Mononuclear cell (primary cell): ENCODE measurements at regions not wholly inside any gene's neighbourhood (a gene's known extent, or its start where the extent isn't known, plus 50 kb on each side); places are given as distances from the start of the nearest gene placed in this dataset.

ENCODE experiments used
- H3K27me3 ChIP-seq: 2 replicates; pipeline ENCODE4 v1.6.0; 2011; ENCODE audit warnings: low read length, control low read depth; ENCODE audit not compliant: insufficient read depth
- H3K4me1 ChIP-seq: 2 replicates; pipeline ENCODE4 v1.5.1; 2011; ENCODE audit warnings: mild to moderate bottlenecking, low read length, control low read depth; ENCODE audit not compliant: insufficient read depth
- H3K4me3 ChIP-seq: 2 replicates; pipeline ENCODE4 v1.5.1; 2011; ENCODE audit warnings: mild to moderate bottlenecking, low read length, moderate library complexity
- H3K9me3 ChIP-seq: 2 replicates; pipeline ENCODE4 v1.5.1; 2011; ENCODE audit warnings: low read depth, mild to moderate bottlenecking, control low read depth, low read length

DNA sequence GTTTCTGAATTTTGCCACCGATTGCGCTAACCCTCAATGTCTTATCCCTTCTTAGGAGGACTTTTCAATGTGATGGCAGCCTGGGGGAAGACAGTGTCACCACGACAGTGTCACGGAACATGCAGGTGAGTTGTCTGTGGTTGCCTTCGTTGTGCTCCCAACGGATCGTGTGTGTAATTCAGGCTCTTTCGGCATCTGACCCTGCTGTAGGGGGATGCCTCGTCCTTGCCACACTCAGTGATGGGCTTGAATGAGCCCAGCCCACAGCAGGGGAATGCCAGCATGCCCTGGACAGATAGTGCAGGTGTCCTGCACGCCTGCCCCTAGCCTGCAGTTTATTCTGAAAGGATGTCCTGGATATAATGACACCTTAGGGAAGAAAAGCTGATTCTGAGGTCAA is 123.8 kb upstream of the RTL1 start:
- H3K4me1 ChIP-seq, result no peaks in the 10 kb centered on the region
- no peaks in the 10 kb centered on the region for H3K9me3 ChIP-seq
- H3K27me3 ChIP-seq, result no peaks in the 10 kb centered on the region
- no peak overlapping the region for H3K4me3 ChIP-seq

DNA sequence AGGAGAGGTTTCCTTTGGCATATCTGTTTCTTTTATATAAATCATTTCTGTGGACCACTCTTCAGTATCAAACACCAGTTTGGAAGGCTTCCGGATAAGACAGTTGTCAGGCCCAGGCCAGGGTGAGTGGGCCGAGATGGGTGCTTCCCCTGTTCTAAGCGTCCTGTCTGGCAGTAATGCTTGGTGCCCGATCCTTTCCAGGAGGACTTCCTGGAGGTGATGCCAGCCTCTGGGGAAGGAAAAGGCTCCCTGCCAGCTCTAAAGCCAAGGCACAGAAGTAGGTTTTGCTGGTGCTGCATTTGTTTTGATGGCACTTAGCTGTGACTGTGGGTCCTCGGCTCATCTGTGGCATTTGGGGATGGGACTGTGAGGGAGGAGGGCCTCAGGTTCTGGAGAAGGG is 124.4 kb upstream of the RTL1 start:
- Histone ChIP-seq H3K4me3 (no peak overlapping the region), H3K4me1 (no peaks in the 10 kb centered on the region), H3K27me3 (no peaks in the 10 kb centered on the region), H3K9me3 (no peaks in the 10 kb centered on the region)

DNA sequence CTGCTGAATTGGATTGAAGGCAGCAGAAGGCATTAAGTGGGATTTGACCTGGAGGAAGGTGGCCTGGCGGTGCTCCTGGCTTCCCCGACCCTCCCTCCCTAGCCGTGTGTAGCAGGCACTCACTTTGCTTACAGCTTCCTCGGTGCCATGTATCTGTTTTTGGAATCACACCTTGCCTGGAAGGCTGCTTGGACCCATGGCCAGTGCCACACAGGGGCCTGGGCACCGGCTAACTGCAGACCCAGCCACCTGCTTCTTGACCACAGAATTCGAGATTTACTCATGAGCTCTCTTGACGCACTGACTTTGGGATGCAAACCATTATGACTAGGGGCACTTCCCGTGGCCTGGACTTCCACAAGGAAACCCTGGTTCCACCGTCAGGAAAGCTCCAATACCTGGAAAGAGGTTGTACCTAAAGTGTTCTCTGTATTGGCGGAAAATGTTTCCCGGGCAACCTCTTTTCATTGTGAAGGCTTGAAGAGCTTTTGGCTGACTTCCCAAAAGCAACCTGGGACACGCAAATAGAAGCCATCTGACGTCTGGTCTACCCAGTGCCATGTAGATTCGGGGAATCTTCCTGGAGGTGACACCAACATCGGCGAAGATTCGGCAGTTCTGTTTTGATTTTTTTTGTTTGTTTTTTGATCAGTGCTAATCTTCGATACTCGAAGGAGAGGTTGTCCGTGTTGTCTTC is 125.6 kb upstream of the RTL1 start:
- no peaks in the 10 kb centered on the region for H3K9me3 ChIP-seq
- H3K27me3 ChIP-seq, result no peaks in the 10 kb centered on the region
- H3K4me1 ChIP-seq, result no peaks in the 10 kb centered on the region
- H3K4me3 ChIP-seq, result no peak overlapping the region

DNA sequence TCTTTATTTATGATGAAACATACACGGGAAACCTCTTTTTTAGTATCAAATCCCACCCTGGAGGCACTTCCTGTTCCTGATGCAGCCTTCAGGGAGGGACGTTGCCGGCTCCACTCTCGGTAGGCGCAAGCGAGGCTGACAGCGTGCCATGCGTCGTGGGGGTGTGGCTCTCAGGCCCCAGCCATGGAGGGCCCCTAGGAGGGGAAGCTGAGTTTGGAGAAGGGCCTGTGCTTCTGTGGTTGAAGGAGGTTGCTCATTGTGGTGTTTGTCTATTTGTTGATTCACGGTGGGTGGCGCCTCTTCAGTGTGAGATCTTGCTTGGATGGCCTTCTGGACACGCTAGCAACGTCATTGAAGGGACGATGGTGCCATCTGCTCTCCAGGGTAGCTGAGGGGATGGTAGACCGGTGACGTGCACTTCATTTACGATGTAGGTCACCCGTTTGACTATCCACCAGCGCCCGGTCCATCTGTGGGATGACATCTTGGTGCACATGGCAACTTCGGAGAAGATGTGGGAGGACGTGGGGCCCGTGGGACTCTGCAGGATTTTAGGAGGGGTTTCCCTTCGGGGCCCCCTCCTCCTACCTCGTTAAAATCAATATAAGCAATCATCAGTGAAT is 126.3 kb upstream of the RTL1 start:
- no peaks in the 10 kb centered on the region for H3K27me3 ChIP-seq
- no peaks in the 10 kb centered on the region for H3K4me1 ChIP-seq
- no peaks in the 10 kb centered on the region for H3K9me3 ChIP-seq
- H3K4me3 ChIP-seq, result no peak overlapping the region

DNA sequence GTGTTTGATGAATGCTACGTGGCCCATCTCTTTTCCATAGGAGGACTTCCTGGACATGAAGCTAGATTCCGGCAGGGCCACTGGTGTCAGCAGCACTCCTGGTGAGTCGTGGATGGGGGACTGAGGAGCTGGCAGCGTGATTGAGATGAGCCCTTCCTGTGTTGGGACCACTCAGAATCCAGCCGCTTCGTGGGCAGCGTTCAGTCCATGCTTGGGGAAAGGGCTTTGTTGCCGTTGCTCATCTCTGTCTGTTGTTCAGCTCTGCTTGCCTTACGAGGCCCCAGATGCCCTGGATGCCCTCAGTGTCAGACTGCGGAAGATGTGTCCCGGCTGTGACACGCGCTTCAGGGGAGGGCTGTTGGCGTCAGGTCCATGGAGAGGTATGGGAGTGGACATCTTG is 127.1 kb upstream of the RTL1 start:
- no peaks in the 10 kb centered on the region for H3K27me3 ChIP-seq
- no peak overlapping the region for H3K4me3 ChIP-seq
- H3K9me3 ChIP-seq, result no peaks in the 10 kb centered on the region
- no peaks in the 10 kb centered on the region for H3K4me1 ChIP-seq

DNA sequence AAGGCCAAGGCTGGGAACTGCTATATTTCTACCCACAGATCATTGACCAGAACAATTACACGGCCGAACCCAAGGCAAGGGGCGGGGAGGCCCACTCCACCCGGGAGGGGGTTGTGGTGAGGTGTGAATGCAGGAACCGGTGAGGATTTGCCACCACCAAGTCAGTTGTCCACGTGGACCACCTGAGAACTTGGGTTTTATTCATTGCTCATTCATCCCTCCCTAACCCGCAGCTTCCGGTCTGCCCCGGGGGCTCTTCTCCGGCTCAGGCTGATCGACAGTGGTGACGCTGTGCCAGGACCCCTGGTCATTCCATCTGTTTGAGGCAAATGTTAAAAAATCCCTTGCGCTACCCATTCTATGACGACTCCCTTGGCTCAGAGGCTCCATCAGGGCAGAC is 127.7 kb upstream of the RTL1 start:
- Histone ChIP-seq H3K27me3 (no peaks in the 10 kb centered on the region), H3K4me3 (no peak overlapping the region), H3K4me1 (no peaks in the 10 kb centered on the region)

DNA sequence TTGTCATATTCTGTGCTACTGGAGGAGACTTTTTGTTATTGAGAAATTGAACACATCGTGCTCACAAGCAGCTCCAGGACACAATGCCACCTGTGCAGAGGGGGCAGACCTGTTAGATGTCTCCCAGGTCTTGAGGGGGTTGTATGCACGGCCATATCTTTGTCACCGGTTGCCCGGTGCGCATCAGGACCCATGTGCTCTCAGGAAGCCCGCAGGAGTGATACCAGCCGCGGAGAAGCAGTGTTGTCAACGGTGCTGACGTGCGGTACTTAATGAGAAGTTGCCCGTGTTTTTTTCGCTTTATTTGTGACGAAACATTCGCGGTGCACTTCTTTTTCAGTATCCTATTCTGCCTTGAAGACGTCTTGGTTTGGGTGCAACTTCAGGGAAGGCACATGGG is 128.2 kb upstream of the RTL1 start:
- H3K4me3 ChIP-seq, result no peak overlapping the region
- H3K27me3 ChIP-seq, result no peaks in the 10 kb centered on the region
- H3K9me3 ChIP-seq, result no peaks in the 10 kb centered on the region
- no peaks in the 10 kb centered on the region for H3K4me1 ChIP-seq

More for the DNA sequence above, 127.7 kb upstream of the RTL1 start:
- H3K9me3 ChIP-seq, result no peaks in the 10 kb centered on the region

DNA sequence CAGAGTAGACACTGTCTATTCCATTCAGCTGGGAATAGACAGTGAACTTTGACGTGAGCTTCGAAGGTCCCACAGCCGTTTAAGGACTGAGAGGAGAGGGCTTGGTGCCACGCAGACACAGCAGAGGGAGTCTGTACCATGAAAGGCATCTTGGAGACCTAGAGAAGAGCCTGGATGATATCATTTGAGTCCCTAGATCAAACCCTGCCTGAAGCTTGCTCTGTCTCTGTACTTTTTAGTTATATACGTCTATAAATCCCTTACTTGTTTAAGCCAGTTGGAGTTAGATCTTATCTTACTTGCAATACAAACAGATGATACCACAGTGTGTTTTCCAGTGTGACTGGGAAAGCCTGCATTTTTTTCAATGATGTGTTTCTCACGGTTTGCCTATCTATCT is 128.9 kb upstream of the RTL1 start:
- H3K4me3 ChIP-seq, result no peak overlapping the region
- H3K4me1 ChIP-seq, result no peaks in the 10 kb centered on the region
- H3K9me3 ChIP-seq, result no peaks in the 10 kb centered on the region
- no peaks in the 10 kb centered on the region for H3K27me3 ChIP-seq

DNA sequence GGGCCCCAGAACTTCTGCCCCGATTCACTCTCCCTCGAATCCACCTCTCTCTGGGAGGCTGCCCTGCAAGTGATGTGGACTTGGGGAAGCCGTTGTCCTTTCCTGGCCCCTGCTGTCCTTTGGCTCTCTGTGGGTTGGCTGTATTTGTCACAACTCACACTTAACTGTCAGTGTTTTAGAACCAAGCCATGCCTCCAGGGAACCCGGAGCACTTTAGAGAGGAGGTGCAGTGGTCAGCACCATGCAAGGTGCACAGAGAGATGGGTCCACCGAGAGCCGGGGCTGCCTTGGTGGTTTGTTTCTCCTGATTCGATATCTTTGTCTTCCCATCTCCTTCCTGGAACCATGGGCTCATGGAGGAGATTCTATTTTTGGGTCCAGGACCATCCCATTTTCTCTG is 129.5 kb upstream of the RTL1 start:
- no peaks in the 10 kb centered on the region for H3K9me3 ChIP-seq
- no peaks in the 10 kb centered on the region for H3K4me1 ChIP-seq
- H3K27me3 ChIP-seq, result no peaks in the 10 kb centered on the region
- no peak overlapping the region for H3K4me3 ChIP-seq

DNA sequence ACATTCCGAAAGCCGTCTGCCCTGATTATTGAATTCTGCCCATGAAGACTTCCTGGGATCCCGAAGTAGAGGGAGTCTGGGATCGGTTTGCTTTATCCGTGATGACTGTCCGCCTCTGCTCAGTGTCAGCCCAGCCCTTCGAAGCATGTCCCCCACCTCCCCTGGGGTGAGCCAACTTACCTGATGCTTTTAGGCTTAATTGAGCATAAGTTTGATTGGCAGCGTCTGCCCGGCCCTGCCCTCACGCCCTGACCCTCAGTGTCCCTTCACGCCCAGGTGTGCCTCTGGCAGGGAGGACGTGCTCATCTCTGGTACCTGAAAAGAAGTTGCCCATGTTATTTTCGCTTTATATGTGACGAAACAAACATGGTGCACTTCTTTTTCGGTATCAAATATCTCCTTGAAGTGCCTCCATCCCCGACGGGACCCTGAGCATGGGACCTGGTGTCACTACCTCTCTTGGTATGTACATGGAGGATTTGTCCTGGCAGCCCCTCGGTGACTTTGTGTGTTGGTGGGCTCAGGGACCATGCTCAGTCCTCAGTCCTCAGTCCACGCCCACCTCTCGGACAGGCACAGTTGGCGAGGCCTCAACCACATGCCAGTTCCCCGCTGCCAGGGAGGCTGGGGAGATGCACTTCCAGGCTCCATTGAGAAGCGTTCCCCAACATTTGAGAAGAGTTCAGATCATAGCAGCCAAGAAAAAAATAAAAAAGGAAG is 130.1 kb upstream of the RTL1 start:
- Histone ChIP-seq H3K4me3 (no peak overlapping the region), H3K4me1 (no peaks in the 10 kb centered on the region), H3K27me3 (no peaks in the 10 kb centered on the region), H3K9me3 (no peaks in the 10 kb centered on the region)

DNA sequence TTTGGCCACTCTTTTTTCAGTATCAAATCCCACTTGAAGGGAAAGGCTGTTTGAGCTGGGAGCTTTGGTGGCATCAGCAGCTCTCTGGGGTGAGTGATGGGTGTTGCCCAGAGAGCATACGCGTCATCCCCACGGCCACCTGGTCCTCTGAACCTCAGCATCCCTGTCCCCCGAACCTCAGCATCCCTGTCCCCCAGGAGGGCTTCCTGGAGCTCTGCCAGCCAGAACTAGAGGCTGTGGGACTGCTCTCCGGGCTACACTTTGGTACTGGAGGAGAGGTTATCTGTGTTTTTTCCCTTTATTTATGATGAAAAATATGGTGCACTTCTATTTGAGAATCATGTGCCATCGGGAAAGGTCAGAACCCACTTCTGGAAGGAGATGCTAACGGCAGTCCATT is 131.5 kb upstream of the RTL1 start:
- Histone ChIP-seq H3K4me1 (no peaks in the 10 kb centered on the region), H3K27me3 (no peaks in the 10 kb centered on the region), H3K4me3 (no peak overlapping the region), H3K9me3 (no peaks in the 10 kb centered on the region)

DNA sequence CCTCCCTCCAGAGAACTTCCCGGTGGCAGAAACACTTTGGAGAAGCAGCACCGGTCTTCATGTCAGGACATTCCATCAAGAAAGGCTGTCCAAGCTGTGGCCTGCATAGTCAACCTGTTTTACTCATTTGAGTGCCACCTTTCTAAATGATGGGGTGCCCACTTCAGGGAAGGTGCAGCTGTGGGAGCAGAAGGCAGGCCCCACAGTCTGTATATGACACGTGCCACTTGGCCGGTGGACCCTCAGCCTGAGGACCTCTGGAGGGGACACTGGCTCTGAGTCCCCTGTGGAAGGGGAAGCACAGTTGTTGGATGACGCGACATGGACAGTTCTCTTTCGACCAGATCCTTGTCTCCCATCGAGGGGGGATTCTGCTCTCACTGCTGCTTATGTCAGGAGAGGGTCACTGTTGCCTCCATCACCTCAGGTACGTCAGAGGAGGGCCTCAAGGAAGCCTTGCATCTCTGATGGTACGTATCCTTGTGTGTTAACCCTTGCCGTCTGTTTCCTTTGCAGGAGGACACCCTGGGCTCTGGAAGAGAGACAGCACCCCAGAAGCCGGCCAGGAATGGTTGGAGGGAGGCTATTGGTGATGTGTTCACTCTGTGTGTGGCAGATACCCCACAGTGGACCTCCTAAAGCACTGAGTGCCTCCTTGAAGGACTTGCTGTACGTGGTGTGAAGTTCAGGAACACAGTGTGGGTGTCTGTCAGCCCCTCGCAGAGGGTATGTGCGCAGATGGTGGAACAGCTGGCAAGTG is 132.1 kb upstream of the RTL1 start:
- Histone ChIP-seq H3K9me3 (no peaks in the 10 kb centered on the region), H3K27me3 (no peaks in the 10 kb centered on the region), H3K4me1 (no peaks in the 10 kb centered on the region), H3K4me3 (no peak overlapping the region)

DNA sequence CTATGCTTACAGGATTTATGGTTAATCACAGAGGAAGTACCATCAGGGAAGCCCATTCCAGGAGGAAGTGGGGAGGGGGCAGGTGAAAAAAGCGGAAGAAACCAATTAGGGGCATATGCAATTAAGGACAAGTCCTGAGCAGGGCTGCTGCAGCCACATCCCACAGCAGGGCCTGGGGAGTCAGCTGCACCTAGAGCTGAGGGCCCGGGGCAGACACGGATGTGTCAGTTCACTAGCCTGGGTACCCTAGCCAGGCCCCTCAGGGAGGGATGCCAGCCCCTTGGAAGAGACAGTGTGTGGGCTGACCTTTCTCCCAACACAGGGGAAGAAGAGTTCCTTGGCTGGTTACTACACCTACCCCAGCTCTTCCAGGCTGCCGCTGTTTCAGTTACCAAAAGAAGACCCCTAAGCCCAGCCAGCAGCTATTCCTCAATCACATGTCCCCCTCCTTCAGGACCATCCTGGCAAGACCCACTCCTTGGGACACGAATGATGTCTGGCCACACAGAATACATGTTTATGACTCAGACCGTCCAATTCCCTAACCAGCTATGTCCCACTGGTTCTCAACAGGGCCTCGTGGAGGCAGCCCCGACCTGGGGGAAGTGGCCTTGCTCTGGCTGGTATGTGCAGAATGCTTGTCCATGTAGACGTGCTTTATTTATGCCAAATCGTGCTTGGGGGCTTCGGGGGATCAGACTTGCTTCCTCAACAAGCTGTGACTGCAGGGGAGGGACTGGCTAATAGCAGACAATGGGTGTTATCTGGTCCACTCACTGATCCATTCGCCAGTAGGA is 133.7 kb upstream of the RTL1 start:
- Histone ChIP-seq H3K9me3 (no peaks in the 10 kb centered on the region), H3K27me3 (no peaks in the 10 kb centered on the region), H3K4me3 (no peak overlapping the region), H3K4me1 (no peaks in the 10 kb centered on the region)

DNA sequence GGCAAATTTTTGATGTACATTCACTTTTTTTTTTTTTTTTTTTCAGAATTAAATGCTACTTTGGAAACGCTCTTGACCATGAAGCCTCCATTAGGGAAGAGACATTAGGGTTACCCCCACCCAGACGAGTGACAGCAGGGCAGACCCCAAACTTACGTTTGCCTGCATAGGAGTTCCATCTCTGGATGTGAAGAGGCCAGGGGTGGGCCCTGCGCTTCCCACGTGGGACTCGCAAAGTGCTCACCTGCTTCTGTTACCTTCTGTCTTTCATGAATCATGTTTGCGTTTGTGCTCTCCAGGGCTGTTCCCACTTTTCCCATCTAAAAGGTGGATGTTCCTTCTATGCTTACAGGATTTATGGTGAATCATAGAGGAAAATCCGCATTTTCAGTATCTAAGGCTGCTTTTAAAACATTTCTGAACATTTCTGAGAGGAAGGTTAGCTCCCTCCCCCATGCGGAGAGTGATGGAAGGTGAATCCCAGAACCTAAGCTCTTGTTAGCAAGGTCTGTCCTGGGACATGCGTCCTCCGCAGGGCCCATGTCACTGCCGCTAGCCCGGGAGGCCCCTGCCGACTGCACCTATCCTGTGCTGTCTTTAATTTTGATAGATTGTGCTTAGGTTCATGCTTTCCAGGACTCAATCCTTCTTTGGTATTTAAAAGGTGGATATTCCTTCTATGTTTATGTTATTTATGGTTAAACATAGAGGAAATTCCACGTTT is 135.7 kb upstream of the RTL1 start:
- no peak overlapping the region for H3K4me3 ChIP-seq
- H3K9me3 ChIP-seq, result no peaks in the 10 kb centered on the region
- no peaks in the 10 kb centered on the region for H3K4me1 ChIP-seq
- H3K27me3 ChIP-seq, result no peaks in the 10 kb centered on the region
